GM23338 (cell line): ENCODE measurements at regions not wholly inside any gene's neighbourhood (a gene's known extent, or its start where the extent isn't known, plus 50 kb on each side); places are given as distances from the start of the nearest gene placed in this dataset.

Experiments used
- ATAC-seq: fragments of 200-7000 bp; cut with Tn5 transposase; 3 replicates; pipeline ENCODE4 v1.9.1; 2020
- DNase-seq: peaks from one replicate; pipeline ENCODE4 v3.0.0-alpha.2; 2015; ENCODE audit warnings: low spot score
- H2AFZ ChIP-seq: fragments of 200-600 bp; sonication (generic); 2 replicates; pipeline ENCODE4 v1.8.0; 2016; ENCODE audit warnings: antibody characterized with exemption, mild to moderate bottlenecking, moderate library complexity
- H3F3A ChIP-seq: fragments of 200-600 bp; sonication (generic); replicated peaks from 2 replicates; pipeline ENCODE4 v1.8.0; 2017; ENCODE audit warnings: antibody characterized with exemption, mixed run types, low read depth
- H3K27ac ChIP-seq: fragments of 200-600 bp; sonication (generic); 2 replicates; pipeline ENCODE4 v1.6.1; 2016; ENCODE audit warnings: low read depth
- H3K27me3 ChIP-seq: fragments of 200-600 bp; sonication (generic); 2 replicates; pipeline ENCODE4 v1.8.0; 2016; ENCODE audit warnings: mild to moderate bottlenecking, mixed run types, moderate library complexity; ENCODE audit not compliant: insufficient read depth
- H3K36me3 ChIP-seq: fragments of 200-600 bp; sonication (generic); 2 replicates; pipeline ENCODE4 v1.8.0; 2016; ENCODE audit warnings: mild to moderate bottlenecking; ENCODE audit not compliant: insufficient read depth
- H3K4me1 ChIP-seq: fragments of 200-600 bp; sonication (generic); 2 replicates; pipeline ENCODE4 v1.8.0; 2016; ENCODE audit warnings: mild to moderate bottlenecking, moderate library complexity; ENCODE audit not compliant: insufficient read depth
- H3K4me2 ChIP-seq: fragments of 200-600 bp; sonication (generic); 2 replicates; pipeline ENCODE4 v1.7.1; 2017; ENCODE audit warnings: mixed run types
- H3K4me3 ChIP-seq: fragments of 200-600 bp; sonication (generic); 2 replicates; pipeline ENCODE4 v1.6.1; 2016; ENCODE audit warnings: mixed run types
- H3K79me2 ChIP-seq: fragments of 200-600 bp; sonication (generic); replicated peaks from 2 replicates; pipeline ENCODE4 v1.8.0; 2017; ENCODE audit warnings: mild to moderate bottlenecking; ENCODE audit not compliant: insufficient read depth
- H3K9me2 ChIP-seq: fragments of 200-600 bp; sonication (generic); 2 replicates; pipeline ENCODE4 v1.8.0; 2017; ENCODE audit not compliant: insufficient read depth
- H4K20me1 ChIP-seq: fragments of 200-600 bp; sonication (generic); replicated peaks from 2 replicates; pipeline ENCODE4 v1.8.0; 2017; ENCODE audit warnings: mild to moderate bottlenecking; ENCODE audit not compliant: insufficient read depth
- H3K27ac Mint-ChIP-seq: 2 replicates; pipeline ENCODE4 v1.8.0; 2020; ENCODE audit warnings: inconsistent platforms, mild to moderate bottlenecking, moderate library complexity, mixed read lengths
- H3K27me3 Mint-ChIP-seq: 3 replicates; pipeline ENCODE4 v1.8.0; 2022; ENCODE audit warnings: low read depth, mild to moderate bottlenecking, moderate library complexity, mixed read lengths, inconsistent platforms; ENCODE audit not compliant: insufficient read depth, poor library complexity
- H3K36me3 Mint-ChIP-seq: 3 replicates; pipeline ENCODE4 v1.8.0; 2021; ENCODE audit warnings: low read depth, mild to moderate bottlenecking, inconsistent platforms, moderate library complexity, mixed read lengths
- H3K4me1 Mint-ChIP-seq: 3 replicates; pipeline ENCODE4 v1.8.0; 2020; ENCODE audit warnings: mild to moderate bottlenecking, inconsistent platforms, mixed read lengths
- H3K4me3 Mint-ChIP-seq: 3 replicates; pipeline ENCODE4 v1.8.0; 2021; ENCODE audit warnings: moderate library complexity, mild to moderate bottlenecking, inconsistent platforms, mixed read lengths
- H3K9me3 Mint-ChIP-seq: 3 replicates; pipeline ENCODE4 v1.8.0; 2020; ENCODE audit warnings: moderate library complexity, mild to moderate bottlenecking, inconsistent platforms, mixed read lengths
- EZH2 ChIP-seq: fragments of 200-600 bp; sonication (generic); IDR thresholded peaks from one replicate; pipeline ENCODE4 v1.8.0; 2017; ENCODE audit warnings: antibody characterized with exemption, mild to moderate bottlenecking, low read depth; ENCODE audit not compliant: unreplicated experiment
- EZH2phosphoT487 ChIP-seq: fragments of 200-600 bp; sonication (generic); IDR thresholded peaks from one replicate; pipeline ENCODE4 v1.8.1; 2018; ENCODE audit warnings: antibody characterized with exemption; ENCODE audit not compliant: unreplicated experiment
- NANOG ChIP-seq: IDR thresholded peaks from 2 replicates; pipeline ENCODE4 v1.6.1; 2016; ENCODE audit warnings: antibody characterized with exemption, borderline replicate concordance
- POLR2AphosphoS5 ChIP-seq: IDR thresholded peaks from 2 replicates; pipeline ENCODE4 v1.6.1; 2016; ENCODE audit warnings: antibody characterized with exemption, low read depth
- STAT1 ChIP-seq: IDR thresholded peaks from one replicate; pipeline ENCODE4 v1.6.1; 2016; ENCODE audit warnings: antibody characterized with exemption; ENCODE audit not compliant: unreplicated experiment
- ZNF331 ChIP-seq: fragments of 250-450 bp; sonication (Bioruptor Pico); IDR thresholded peaks from 2 replicates; pipeline ENCODE4 v1.5.0; 2020; ENCODE audit warnings: low read depth, mild to moderate bottlenecking, moderate library complexity
- TF ChIP-seq, protein P1 (sequence below): IDR thresholded peaks from one replicate; pipeline ENCODE4 v1.6.1; 2018; ENCODE audit warnings: antibody characterized with exemption; ENCODE audit not compliant: unreplicated experiment
- TF ChIP-seq, protein P2 (sequence below): IDR thresholded peaks from 2 replicates; pipeline ENCODE4 v1.6.1; 2016; ENCODE audit warnings: antibody characterized with exemption
- TF ChIP-seq, protein P3 (sequence below), 2 experiments: fragments of 200-600 bp in 1 of 2; sonication (generic) in 1 of 2; conservative IDR thresholded peaks; 2 replicates each; pipeline versions ENCODE4 v1.5.1 to v1.6.1; 2016 to 2017; ENCODE audit warnings: antibody characterized with exemption in 2 of 2, low read depth in 2 of 2, mild to moderate bottlenecking in 2 of 2, moderate library complexity in 1 of 2

DNA sequence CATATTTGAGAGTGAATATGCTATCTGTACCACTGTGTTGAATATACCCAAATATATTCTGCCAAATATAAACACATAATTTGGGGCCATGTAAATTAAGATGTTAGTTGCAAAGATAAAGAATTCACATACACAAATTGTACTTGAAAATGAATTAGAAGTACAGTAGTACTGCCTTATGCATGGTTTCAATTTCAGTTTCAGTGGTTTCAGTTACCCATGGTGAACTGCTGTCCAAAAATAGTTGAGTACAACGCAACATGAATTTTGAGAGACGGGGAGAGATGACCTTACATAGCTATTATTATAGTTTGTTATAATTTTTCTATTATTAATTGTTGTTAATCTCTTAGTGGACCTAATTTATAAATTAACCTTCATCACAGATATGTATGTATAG lies 1313.0 kb upstream of the FAM98A start (continued):
- TF ChIP-seq, protein P1, sequence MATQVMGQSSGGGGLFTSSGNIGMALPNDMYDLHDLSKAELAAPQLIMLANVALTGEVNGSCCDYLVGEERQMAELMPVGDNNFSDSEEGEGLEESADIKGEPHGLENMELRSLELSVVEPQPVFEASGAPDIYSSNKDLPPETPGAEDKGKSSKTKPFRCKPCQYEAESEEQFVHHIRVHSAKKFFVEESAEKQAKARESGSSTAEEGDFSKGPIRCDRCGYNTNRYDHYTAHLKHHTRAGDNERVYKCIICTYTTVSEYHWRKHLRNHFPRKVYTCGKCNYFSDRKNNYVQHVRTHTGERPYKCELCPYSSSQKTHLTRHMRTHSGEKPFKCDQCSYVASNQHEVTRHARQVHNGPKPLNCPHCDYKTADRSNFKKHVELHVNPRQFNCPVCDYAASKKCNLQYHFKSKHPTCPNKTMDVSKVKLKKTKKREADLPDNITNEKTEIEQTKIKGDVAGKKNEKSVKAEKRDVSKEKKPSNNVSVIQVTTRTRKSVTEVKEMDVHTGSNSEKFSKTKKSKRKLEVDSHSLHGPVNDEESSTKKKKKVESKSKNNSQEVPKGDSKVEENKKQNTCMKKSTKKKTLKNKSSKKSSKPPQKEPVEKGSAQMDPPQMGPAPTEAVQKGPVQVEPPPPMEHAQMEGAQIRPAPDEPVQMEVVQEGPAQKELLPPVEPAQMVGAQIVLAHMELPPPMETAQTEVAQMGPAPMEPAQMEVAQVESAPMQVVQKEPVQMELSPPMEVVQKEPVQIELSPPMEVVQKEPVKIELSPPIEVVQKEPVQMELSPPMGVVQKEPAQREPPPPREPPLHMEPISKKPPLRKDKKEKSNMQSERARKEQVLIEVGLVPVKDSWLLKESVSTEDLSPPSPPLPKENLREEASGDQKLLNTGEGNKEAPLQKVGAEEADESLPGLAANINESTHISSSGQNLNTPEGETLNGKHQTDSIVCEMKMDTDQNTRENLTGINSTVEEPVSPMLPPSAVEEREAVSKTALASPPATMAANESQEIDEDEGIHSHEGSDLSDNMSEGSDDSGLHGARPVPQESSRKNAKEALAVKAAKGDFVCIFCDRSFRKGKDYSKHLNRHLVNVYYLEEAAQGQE = no peak
- no peak for TF ChIP-seq EZH2phosphoT487

DNA sequence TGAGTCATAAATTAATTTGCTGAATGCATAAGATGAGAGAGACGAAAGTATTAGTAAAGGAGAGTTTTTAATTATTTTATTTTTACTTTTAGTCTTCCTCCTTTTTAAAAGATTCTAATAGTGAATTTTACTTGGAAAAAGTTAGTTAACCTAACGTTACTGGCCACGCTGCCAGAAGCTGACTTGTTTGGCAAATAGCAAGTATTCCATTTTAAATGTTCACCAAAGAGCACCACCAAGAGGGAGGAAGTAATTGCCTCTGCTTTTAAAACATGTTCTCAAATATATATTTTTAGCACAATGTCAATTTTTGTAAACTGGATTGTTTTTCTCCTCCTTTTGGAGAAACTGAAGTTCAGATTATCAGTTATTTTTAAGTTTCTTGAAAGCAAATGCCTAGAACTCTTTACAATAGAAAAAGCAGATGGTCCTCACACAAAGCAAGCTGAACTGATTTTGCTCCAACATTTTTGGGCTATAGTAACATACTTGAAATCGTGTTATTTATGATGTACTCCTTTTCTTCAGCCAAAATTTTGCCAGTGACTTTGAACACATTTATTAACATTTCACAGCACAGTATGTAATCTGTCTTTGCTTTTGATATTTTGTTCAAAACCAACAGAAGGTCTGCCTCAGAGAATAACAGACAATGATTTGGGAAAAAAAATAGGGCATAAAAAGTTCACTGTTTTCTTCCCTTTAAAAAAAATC lies 1311.0 kb upstream of the FAM98A start:
- Histone ChIP-seq H3K4me3 (no peak overlapping the region), H4K20me1 (no peaks in the 10 kb centered on the region), H2AFZ (no peak overlapping the region), H3F3A (no peaks in the 10 kb centered on the region), H3K36me3 (no peaks in the 10 kb centered on the region), H3K27ac (no peak overlapping the region), H3K4me2 (no peak overlapping the region), H3K79me2 (no peaks in the 10 kb centered on the region), H3K4me1 (no peaks in the 10 kb centered on the region), H3K27me3 (no peaks in the 10 kb centered on the region), H3K9me2 (no peaks in the 10 kb centered on the region)
- peaks cover 4% of the 10 kb centered on the region for H3K9me3 Mint-ChIP-seq
- no peaks in the 10 kb centered on the region for H3K4me1 Mint-ChIP-seq
- DNase-seq = no peak
- H3K27me3 Mint-ChIP-seq = no peaks in the 10 kb centered on the region
- ATAC-seq = no peak
- H3K27ac Mint-ChIP-seq = no peak overlapping the region
- TF ChIP-seq, protein P2, sequence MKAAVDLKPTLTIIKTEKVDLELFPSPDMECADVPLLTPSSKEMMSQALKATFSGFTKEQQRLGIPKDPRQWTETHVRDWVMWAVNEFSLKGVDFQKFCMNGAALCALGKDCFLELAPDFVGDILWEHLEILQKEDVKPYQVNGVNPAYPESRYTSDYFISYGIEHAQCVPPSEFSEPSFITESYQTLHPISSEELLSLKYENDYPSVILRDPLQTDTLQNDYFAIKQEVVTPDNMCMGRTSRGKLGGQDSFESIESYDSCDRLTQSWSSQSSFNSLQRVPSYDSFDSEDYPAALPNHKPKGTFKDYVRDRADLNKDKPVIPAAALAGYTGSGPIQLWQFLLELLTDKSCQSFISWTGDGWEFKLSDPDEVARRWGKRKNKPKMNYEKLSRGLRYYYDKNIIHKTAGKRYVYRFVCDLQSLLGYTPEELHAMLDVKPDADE = no peak
- no peak for TF ChIP-seq STAT1
- no peak for TF ChIP-seq ZNF331 (CRISPR knock-in tag)
- TF ChIP-seq POLR2AphosphoS5 = no peak
- TF ChIP-seq NANOG = no peak
- TF ChIP-seq EZH2 = no peak
- TF ChIP-seq, protein P3, sequence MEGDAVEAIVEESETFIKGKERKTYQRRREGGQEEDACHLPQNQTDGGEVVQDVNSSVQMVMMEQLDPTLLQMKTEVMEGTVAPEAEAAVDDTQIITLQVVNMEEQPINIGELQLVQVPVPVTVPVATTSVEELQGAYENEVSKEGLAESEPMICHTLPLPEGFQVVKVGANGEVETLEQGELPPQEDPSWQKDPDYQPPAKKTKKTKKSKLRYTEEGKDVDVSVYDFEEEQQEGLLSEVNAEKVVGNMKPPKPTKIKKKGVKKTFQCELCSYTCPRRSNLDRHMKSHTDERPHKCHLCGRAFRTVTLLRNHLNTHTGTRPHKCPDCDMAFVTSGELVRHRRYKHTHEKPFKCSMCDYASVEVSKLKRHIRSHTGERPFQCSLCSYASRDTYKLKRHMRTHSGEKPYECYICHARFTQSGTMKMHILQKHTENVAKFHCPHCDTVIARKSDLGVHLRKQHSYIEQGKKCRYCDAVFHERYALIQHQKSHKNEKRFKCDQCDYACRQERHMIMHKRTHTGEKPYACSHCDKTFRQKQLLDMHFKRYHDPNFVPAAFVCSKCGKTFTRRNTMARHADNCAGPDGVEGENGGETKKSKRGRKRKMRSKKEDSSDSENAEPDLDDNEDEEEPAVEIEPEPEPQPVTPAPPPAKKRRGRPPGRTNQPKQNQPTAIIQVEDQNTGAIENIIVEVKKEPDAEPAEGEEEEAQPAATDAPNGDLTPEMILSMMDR (conservative IDR thresholded peaks at IDR 0.05; ENCODE audit: low read depth in 2 of 2) = no peak
- no peak overlapping the region for H3K4me3 Mint-ChIP-seq
- peaks cover under 1% of the 10 kb centered on the region; the same call in 1 of the 3 replicates for H3K36me3 Mint-ChIP-seq
